Left renal cortex interstitium (tissue), 4 donors: ENCODE measurements at regions not wholly inside any gene's neighbourhood (a gene's known extent, or its start where the extent isn't known, plus 50 kb on each side); places are given as distances from the start of the nearest gene placed in this dataset.
"Not testable (repeated sequence)": the region's sequence is repeated elsewhere in the genome, so short reads cannot be mapped to it uniquely, and the experiment has no call there.

Experiments
- DNase-seq, 4 donors: peaks; one replicate each; pipeline ENCODE4 v3.0.0-alpha.2; 2013; ENCODE audit warnings: low read depth in 4 of 4, low spot score in 2 of 4, missing footprints in 1 of 4

DNA sequence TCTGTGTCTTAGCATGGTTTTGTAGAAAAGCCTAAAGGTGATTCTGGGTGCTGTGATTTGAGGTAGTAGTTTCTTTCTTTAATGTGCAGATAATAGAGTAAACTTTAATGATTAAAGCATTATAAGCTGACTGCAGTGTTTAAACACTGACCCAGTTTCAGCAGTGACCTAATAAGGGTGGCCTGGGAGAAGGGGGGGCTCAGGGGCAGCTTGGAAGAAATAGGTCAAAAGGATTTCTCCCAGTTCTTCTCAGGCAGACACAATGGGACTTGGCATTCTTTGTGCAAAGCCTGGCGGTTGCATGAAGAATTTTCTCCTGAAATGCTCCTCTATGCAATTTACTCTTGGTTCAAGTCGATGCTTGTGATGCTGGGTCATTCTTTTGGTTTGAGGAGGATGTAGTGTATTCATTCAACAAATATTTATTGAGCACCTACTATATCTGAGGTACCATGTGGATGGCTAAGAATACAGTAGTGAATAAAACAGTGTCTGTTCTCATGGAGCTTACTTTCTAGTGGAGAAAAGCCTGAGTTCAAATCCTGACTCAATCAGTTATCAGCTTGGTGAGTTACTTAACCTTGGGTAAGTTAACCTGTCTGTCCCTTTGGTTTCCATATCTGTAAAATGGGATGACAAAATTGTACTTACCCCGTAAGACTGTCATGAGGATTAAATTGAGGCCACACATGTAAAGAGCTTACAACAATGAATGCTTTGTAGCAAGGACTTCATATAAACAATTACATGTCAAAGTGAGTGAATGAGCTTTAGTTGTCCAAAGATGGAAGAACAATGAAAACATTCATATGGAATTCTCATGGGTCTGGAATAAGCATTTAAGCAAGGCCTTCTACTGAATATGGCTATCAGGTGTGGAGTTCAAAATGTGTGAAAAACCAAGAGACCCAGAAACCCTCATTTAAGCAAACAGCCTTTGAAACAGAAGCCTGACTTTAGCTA lies 210.2 kb downstream of the KCNRG start:
- DNase-seq = no peak

DNA sequence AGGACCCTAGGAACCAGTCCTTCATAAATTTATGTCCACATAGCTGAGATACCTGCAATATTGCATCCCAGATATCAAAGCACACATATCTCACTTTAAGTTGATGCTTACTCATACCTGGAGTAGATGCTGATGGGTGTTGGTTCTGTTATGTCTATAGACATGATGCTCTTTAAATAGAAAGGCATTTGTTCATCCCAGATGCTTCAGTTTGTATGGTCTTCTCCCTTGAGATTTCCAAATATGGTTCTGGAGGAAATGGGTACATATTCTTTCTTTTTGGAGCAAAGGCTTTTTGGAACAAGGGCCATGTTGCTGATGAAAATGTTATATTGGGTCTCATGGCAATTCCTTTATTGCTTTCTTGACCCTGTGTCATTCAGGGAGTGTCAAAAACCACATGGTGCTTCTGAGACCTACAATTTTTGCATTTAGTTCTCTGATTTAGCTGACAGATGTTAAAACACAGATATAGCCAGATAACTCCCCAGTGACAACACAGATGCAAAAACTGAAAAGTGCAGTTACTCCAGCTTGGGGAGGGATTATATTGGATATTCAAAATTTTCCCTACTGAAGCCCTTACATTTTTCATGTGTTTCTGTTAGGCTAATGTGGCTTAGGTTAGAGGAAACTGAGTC lies 211.4 kb downstream of the KCNRG start:
- DNase-seq = no peak

DNA sequence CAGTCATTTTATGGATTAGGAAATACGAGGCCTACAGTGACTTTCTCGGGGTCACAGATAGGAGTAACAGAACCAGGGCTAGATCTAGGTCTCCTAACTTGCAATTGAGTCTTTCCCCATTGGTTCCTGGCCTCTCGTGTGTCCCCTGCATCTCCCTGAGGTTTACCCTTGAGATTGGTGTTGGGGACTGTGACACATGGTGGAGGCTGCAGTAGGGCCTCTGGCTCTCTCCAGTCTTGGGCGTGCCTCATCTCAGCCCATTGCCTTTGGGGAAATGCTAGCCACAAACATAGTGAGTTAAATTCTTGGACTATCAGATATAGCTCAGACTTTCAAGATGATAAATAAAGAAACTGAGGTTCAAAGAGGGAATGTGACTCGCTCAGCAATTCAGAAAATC lies 212.1 kb downstream of the KCNRG start:
- no peak for DNase-seq

DNA sequence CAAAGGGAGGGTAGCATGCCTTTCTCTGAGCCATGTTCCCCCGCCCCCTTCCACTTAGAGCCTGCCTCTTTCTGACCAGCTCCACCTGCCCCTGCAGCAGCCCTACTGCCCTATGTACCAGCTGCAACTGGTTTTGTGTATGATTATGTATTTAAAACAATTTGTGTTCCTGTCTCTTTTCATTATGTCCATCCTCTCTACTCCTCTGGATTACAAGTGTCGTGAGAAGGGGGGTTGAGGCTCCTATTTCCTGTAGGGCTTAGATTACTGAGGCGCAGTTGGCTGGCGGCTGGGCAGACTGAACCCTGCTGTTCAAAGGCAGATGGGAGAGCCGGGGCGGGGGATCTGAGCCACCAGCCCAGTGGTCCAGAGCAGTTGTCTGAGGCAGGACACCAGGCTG lies 213.3 kb downstream of the KCNRG start:
- DNase-seq = no peak

DNA sequence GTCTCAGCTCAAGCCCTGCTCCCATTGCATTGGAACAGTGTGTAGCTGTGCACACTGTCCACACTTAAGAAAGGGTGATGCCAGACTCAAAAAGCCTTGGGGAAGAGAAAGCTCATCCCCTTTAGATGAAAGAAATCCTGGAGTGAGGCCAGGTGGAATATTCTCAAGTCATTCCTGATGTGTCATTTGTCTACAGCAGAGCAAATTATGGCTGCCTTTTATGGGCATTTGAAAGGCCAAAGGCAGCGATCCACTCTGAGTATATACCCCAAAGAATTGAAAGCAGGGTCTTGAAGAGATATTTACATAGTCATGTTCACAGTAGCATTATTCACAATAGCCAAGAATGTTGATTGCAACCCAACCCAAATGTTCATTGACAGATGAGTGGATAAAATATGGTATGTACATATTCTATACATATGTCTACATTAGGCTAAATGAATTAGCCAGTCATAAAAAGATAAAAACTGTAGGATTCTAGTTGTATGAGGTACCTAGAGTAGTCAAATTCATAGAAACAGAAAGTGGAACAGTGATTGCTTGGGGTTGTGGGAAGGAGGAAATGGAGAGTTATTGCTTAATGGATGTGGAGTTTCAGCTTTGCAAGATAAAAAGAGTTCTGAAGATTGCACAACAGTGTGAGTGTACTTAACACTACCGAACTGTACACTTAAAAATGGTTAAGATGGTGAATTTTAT lies 214.9 kb downstream of the KCNRG start:
- no peak for DNase-seq

DNA sequence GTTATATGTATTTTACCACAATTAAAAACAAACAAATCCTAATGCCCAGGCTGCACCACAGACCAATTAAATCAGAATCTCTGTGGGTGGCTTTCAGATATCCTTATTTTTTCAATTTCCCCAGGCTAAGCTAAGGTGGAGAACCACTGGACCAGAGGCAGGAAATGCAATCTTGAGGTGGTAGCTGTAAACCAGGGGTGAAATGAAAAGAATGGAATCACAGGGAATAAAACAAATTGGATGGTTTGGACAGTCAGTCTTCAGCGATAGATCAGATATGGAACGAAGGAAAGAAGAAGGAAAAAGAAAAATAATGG lies 215.4 kb downstream of the KCNRG start:
- DNase-seq = no peak

DNA sequence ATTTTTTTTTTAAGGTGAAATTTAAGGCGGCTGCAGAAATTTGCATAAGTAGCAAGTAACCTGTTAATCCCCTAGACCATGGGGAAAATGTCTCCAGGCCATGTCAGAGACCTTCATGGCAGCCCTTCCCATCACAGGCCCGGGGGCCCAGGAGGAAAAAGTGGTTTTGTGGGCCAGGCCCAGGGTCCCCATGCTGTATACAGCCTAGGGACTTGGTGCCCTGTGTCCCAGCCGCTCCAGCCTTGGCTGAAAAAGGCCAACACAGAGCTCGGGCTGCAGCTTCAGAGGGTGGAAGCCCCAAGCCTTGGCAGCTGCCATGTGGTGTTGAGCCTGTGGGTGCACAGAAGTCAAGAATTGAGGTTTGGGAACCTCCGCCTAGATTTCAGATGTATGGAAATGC lies 218.3 kb downstream of the KCNRG start:
- DNase-seq = not testable (repeated sequence)

DNA sequence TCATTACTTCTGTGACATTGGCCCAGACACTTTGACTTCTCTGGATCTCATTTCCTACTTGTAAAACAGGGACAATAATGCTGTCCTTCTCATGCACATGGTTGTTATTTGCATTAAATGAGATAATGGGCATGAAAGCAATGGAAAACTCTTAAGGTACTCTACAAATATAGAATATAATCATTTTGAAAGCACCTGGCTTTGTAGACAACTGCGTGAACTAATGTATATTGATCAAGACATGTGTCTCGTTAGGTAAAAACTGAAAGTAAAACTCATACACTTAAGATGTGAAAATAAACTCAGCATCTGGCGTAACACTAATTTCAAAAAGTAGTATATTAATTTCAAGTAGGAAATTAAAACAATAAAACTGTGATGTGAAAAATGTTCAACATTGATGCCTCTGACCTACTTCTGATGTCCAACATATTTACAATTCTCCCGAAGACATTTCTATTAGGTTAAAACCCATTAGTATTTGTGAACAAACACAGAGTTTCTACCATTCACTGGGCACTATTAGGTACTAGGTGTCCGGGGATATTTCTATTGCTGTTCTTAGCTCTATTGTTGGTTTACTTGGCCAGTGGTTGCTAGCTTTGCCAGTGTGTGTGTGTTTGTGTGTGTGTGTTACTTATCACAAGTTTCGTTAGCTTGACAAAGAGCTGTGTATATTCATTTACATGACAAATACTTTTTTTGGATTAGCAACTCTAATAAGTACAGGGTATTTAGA lies 220.5 kb downstream of the KCNRG start:
- no peak for DNase-seq

DNA sequence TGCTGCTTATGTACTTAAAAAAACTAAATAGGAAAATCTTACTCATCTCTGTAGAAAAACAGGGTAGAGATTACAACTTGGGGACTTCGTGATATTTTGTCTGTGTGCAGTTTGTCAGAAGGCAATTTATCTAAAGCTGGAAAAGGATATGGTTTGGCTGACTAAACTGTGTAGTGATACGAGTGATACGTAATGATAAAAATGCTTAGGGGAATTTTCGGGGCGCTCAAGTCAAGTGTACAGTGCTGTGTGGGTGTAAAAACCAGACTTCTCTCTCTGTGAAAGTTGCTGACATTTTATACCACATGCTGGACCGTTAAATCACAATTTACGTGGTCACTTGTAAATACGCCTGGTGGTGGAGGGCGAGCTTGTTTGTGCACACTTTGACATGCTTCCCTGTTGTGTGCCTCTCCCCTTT lies 221.7 kb downstream of the KCNRG start:
- DNase-seq = no peak

DNA sequence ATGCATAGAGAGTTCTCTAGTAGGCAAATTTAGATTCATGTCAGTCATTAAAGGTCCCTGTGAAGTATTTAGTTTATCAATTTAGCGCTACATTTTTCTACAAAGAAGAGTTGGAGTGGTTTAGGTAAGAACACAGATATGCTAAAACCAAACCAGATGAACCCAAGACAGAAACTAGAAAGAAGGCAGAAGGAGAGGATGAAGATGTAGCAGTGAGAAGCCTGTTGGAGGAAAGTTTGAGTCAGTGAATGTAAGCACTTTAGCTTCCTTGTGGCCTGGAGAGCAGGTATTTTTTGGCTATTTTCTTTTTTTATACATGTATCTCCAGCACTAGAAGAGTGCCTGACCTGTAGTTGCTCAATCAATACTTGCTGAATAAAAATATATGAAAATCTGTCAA lies 223.7 kb downstream of the KCNRG start:
- DNase-seq = no peak

DNA sequence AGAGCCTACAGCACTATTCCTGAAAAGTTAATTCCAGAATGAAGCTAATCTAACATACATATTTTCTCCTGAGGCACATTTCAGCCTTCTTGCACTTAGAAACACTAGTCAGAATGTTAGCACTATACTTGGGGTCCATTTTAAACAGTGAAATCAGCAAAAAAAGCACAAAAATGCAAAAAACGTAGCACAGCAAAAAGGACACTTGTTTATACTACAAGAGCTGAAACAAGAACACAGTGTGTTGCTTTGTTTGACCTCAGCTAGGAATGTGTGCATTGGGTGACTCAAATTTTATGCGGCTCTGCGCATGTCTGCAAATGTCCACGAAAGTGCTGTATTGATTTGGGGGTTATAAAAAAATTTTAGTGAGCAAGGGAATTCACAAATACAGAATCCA lies 226.2 kb downstream of the KCNRG start:
- no peak for DNase-seq

DNA sequence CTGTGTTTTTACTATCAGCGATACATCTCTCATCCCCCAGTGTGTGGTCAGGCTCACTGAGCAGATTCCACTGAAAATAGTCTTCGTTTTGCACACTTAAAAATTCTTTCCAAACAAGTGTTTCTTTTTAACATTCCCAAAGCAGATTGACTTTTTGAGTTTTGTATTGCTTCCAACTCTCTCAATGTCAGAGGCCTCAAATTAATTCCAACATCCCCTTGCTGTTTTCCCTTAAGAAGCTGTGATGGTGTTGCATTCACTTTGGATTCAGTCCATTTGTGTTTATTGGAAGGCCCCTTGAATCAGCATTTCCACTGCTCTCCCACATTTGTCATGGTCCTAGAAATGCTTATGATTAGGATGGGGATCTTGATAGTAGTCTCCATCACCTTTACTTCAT lies 228.7 kb downstream of the KCNRG start:
- DNase-seq = peak in 1 of 4 donors; percentile 21

DNA sequence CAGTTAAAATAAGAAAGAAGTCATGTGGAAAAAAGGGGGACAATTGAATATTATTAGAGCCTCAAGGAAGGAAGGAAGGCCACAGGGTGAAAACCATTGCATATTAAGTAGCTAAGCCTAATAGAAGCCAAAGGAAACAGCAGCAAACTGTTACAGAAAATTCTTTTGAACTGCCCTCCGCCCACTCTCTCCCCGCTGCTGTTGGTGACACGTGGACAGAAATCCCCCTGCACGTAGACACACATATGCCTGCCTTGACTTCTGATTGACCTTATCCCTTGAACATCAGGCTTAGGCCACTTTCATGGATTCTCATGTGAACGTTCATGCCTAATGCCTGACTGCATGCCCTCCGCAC lies 229.1 kb downstream of the KCNRG start:
- DNase-seq = no peak

DNA sequence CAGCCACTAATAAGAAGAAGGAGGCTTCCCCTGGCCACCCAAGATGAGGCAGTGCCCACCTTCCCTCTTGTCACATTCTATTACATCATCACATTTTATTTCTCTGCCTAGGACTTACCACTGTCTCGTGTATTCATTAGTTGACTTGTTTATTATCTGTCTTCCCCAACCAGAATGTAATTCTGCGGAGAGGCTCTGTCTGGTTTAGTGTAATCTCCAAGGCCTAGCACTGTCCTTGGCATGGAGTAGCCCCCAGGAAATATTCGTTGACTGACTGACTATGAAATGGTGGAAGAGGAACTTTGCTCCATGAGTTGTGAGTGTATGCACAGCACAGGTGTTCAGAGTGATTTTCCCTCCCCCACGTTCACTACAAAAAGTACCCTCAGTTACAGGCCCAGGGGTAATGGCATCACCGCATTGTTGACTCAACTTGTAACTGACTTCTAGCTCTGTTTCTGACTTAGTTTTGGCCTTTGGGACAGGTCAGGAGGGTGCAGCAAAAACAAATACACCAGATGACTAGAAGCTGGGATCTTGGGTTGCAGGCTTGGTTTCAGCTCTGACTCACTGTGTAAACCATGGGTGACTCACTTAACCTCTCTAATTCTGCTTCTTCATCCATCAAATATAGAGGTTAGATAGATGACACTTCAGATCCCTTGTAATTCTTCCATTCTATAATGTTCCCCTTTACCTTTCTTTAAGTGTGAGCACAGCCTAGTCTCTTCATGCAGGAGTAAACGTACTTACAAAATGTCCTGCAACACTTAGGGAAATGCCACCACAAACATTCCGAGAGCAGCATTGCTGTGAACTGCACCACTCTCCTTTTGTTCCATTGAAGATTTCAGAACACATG lies 229.7 kb downstream of the KCNRG start:
- DNase-seq = no peak

DNA sequence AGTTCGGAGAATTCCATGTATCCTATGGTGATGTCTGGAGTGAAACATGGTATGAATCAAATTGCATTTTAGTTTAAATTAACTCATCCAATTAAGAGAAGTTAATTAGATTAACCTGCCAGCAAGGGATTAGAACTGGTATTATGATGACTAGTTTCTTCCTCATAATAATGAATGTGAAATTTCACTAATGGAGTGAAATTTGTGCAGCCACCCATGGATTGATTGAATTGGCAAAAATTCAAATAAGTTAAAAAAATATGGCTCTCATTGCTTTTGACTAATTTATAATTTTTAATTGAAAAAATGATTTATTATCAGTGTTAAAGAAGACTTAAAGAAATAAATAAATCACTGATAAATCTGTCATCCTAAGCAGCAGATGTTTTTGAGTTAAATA lies 232.0 kb downstream of the KCNRG start:
- no peak for DNase-seq

DNA sequence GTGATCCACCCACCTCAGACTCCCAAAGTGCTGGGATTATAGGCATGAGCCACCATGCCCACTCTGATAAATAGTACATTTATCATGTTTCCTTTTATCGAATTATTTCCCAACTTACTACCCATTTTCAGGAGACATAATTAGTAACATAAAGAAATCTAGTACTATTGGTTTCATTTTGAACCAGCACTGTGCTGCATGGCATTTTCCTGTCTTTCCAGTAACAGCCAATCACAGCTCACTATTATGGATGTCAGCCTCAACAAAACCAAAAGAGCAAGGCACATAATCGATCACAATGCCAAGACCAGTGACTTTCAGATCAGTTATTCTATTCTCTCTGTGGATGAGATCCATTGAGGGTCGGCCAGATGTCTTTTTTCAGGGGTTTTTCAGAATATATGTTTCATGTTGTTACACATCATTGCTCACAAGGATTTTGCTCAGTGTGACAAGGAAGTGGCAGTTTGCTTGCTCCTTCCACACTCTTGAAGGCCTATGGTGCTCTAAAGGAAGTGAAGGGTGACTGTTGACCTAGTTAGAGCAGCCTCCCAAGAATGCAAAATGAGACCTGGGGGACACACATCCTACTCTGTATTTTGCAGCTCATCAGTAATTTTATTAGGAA lies 233.4 kb downstream of the KCNRG start:
- no peak for DNase-seq

DNA sequence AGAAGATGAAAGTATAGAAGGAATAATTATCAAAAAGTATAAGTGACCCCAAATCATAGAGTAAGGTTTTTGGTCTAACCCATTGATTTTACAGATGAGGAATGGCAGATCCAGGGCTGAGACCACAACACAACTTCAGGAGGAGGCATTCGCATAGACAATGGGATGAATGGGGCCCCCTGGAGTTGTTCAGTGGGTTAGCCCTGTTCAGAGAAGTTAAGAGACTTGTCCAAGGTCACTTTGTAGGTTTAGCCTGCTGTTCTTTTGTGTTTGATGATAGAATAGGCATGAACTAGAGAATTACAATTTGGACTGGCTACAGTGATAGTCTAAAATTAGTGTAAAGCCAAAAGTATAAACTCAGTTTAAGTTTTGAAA lies 233.9 kb downstream of the KCNRG start:
- no peak for DNase-seq

DNA sequence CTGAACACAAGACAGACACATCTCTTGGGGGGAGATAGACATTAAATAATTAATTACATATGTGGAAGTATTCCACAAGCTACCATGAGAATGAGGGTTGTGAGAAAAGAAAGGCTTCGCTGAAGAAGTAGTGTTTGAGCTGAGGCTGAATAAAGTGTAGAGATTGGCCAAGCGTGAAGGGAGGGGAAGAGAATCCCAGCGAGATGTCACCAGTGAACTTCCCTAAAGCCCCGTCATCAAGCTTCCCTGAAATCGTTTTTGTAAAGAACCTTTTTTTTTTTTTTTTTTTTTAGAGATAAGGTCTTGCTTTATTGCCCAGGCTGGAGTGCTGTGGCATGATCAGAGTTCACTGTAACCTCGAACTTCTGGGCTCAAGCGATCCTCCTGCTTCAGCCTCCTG lies 235.2 kb downstream of the KCNRG start:
- no peak for DNase-seq

DNA sequence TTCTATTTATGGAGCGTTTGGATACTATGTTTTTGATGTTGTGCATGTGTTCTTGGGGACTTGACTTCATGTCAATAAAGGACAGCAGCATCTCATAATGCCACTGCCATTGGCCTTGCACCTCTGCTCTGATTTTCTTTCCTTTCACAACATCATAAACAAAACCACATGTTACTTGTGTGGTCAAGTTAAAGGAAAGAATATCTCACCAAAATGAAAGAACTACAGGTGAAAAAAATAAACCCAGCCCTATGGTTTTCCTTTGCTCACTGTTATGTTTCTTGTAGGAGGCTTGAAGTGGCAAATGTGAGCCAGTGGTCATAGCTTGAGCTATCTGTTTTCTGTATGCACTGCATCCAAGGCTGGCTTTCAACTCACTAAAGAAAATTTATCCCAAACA lies 240.4 kb downstream of the KCNRG start:
- no peak for DNase-seq
